A549 (cell line): ENCODE measurements at regions not wholly inside any gene's neighbourhood (a gene's known extent, or its start where the extent isn't known, plus 50 kb on each side); places are given as distances from the start of the nearest gene placed in this dataset.

Experiments used
- ATAC-seq, 2 experiments: fragments of 200-7000 bp in 1 of 2; fragments of >200 bp in 1 of 2; cut with Nextera tagmentation in 1 of 2; cut with Tn5 transposase in 1 of 2; 3 replicates each; pipeline versions ENCODE4 v1.8.0 to v1.9.1; 2018 to 2020; ENCODE audit warnings: mild to moderate bottlenecking in 1 of 2, moderate library complexity in 1 of 2
- CTCF ChIA-PET: fragments of 300-600 bp; sonication (Branson Sonifier 250); formaldehyde crosslinking; extraction: SDS; loops from one replicate; lab custom pipeline; 2021; ENCODE audit warnings: antibody characterized with exemption, inconsistent platforms; lab: Yijun Ruan, JAX
- POLR2A ChIA-PET: fragments of 350-600 bp; formaldehyde crosslinking; extraction: SDS; loops from one replicate; lab custom pipeline; 2021; ENCODE audit warnings: antibody characterized with exemption, inconsistent platforms; lab: Yijun Ruan, JAX
- DNase-seq, 2 experiments: peaks; one replicate each; pipeline versions ENCODE4 v3.0.0 to v3.0.0-alpha.2; 2011 to 2016; ENCODE audit warnings: low read depth in 1 of 2, low spot score in 1 of 2
- FAIRE-seq: peaks from 2 replicates; lab custom pipeline; 2011; peaks lifted over from hg19 to GRCh38; lab: Jason Lieb, UNC
- H3K27ac ChIP-seq, 2 experiments: fragments of >200 bp; sonication (Bioruptor Twin); formaldehyde crosslinking; 3 replicates each; pipeline ENCODE4 v1.5.1; 2016 to 2017
- H3K4me1 ChIP-seq: fragments of >200 bp; sonication (Bioruptor Twin); formaldehyde crosslinking; 3 replicates; pipeline ENCODE4 v1.6.1; 2016
- H3K4me2 ChIP-seq: fragments of >200 bp; sonication (Bioruptor Twin); formaldehyde crosslinking; 3 replicates; pipeline ENCODE4 v1.6.1; 2016
- H3K4me3 ChIP-seq: fragments of >200 bp; sonication (Bioruptor Twin); formaldehyde crosslinking; 3 replicates; pipeline ENCODE4 v1.5.1; 2016
- H3K9me3 ChIP-seq: fragments of >200 bp; sonication (Bioruptor Twin); formaldehyde crosslinking; 3 replicates; pipeline ENCODE4 v1.6.1; 2016
- BCL3 ChIP-seq: fragments of >200 bp; sonication (Bioruptor Twin); formaldehyde crosslinking; IDR thresholded peaks from 3 replicates; pipeline ENCODE4 v1.6.1; 2016
- CHD4 ChIP-seq: fragments of 200-600 bp; sonication (generic); IDR thresholded peaks from 2 replicates; pipeline ENCODE4 v1.6.1; 2016; ENCODE audit warnings: antibody characterized with exemption, mild to moderate bottlenecking, borderline replicate concordance
- E2F6 ChIP-seq: IDR thresholded peaks from 2 replicates; pipeline ENCODE4 v1.6.1; 2012; ENCODE audit warnings: low read depth, borderline replicate concordance
- EHMT2 ChIP-seq: fragments of 200-600 bp; sonication (generic); IDR thresholded peaks from 2 replicates; pipeline ENCODE4 v1.6.1; 2016; ENCODE audit warnings: antibody characterized with exemption, low read depth, mild to moderate bottlenecking, moderate library complexity
- HDAC2 ChIP-seq: fragments of 200-600 bp; sonication (generic); IDR thresholded peaks from 2 replicates; pipeline ENCODE4 v1.6.1; 2016
- HMGXB4 ChIP-seq: fragments of 250-450 bp; sonication (Bioruptor Pico); IDR thresholded peaks from 2 replicates; pipeline ENCODE4 v1.5.0; 2021; ENCODE audit warnings: mild to moderate bottlenecking, moderate library complexity, borderline replicate concordance
- HOXA7 ChIP-seq: fragments of 250-450 bp; sonication (Bioruptor Pico); IDR thresholded peaks from 2 replicates; pipeline ENCODE4 v1.5.0; 2020; ENCODE audit warnings: mild to moderate bottlenecking, moderate library complexity
- HOXB5 ChIP-seq: fragments of 250-450 bp; sonication (Bioruptor Pico); IDR thresholded peaks from 2 replicates; pipeline ENCODE4 v1.5.0; 2020; ENCODE audit warnings: mild to moderate bottlenecking, moderate library complexity
- JUN ChIP-seq, 2 experiments: fragments of >200 bp; sonication (Bioruptor Twin); formaldehyde crosslinking; IDR thresholded peaks; 2 replicates in 1 of 2; 3 replicates in 1 of 2; pipeline ENCODE4 v1.6.1; 2016 to 2017
- MAX ChIP-seq: IDR thresholded peaks from 2 replicates; pipeline ENCODE4 v1.6.1; 2012
- MAZ ChIP-seq: fragments of 150-350 bp; IDR thresholded peaks from 2 replicates; pipeline ENCODE4 v1.6.1; 2014; ENCODE audit warnings: antibody characterized with exemption, low read depth, low read length, borderline replicate concordance
- MYC ChIP-seq: IDR thresholded peaks from 2 replicates; pipeline ENCODE4 v1.6.1; 2012; ENCODE audit warnings: mild to moderate bottlenecking, inconsistent platforms, low read length, improper control_type of control experiment, borderline replicate concordance
- NFE2L2 ChIP-seq: fragments of 150-350 bp; conservative IDR thresholded peaks from 2 replicates; pipeline ENCODE4 v1.6.1; 2014; ENCODE audit warnings: low read length
- NPAS2 ChIP-seq: fragments of 250-450 bp; sonication (Bioruptor Pico); IDR thresholded peaks from 2 replicates; pipeline ENCODE4 v1.8.0; 2022; ENCODE audit warnings: mild to moderate bottlenecking, moderate library complexity, borderline replicate concordance
- POLR2AphosphoS2 ChIP-seq: conservative IDR thresholded peaks from 2 replicates; pipeline ENCODE4 v1.6.1; 2012; ENCODE audit warnings: low read length, improper control_type of control experiment, inconsistent platforms
- RARB ChIP-seq: fragments of 250-450 bp; sonication (Bioruptor Pico); IDR thresholded peaks from 2 replicates; pipeline ENCODE4 v1.8.0; 2021; ENCODE audit warnings: mild to moderate bottlenecking, moderate library complexity
- RCOR1 ChIP-seq: fragments of 150-350 bp; IDR thresholded peaks from 2 replicates; pipeline ENCODE4 v1.6.1; 2014; ENCODE audit warnings: antibody characterized with exemption, low read length, low read depth
- USF2 ChIP-seq: fragments of 450-650 bp; IDR thresholded peaks from 2 replicates; pipeline ENCODE4 v1.6.1; 2014; ENCODE audit warnings: antibody characterized with exemption
- WGBS: methylation state at CpG from one replicate; pipeline ENCODE4 v1.1.6; 2017; ENCODE audit errors: missing lambda C conversion rate; 5-methylcytosine and 5-hydroxymethylcytosine counted together

- TF ChIP-seq MYC (no peak), BCL3 (no peak)
These were observed 56.5 kb upstream of the NAV2 start (continued) for GRCh38 chr11:19656140-19656541.

GRCh38 chr11:19652623-19653375, 59.8 kb upstream of the NAV2 start:
- Histone ChIP-seq H3K9me3 (no peaks in the 10 kb centered on the region), H3K27ac (no peak overlapping the region), H3K4me3 (no peak overlapping the region), H3K4me1 (no peaks in the 10 kb centered on the region), H3K4me2 (no peak overlapping the region)
- no peak for ATAC-seq
- ChIA-PET CTCF (interaction anchor here (0.7 to 1.8 kb wide), 4 partner anchors 12 to 90 kb away, joined by 3 to 6 read pairs (median 4); no protein-coding TSS in a partner anchor), POLR2A (no interaction called here)
- FAIRE-seq, result no peak
- no peak for DNase-seq
- TF ChIP-seq NPAS2 (CRISPR knock-in tag) (no peak), POLR2AphosphoS2 (no peak), RARB (CRISPR knock-in tag) (no peak), USF2 (no peak), CHD4 (no peak), MAX (no peak)
- 51% methylated on average over 6 of the region's 6 CpGs for WGBS

- 59% methylated on average over 2 of the region's 2 CpGs for WGBS
- DNase-seq (no peak), ATAC-seq (no peak), FAIRE-seq (no peak)
- no peaks in the 10 kb centered on the region for H3K9me3 ChIP-seq
- no peak for TF ChIP-seq CHD4
- no peak for TF ChIP-seq HMGXB4 (CRISPR knock-in tag)
- TF ChIP-seq RCOR1, result no peak
- no peak for TF ChIP-seq HOXB5 (CRISPR knock-in tag)
- no peak for TF ChIP-seq E2F6
- no peak for TF ChIP-seq HOXA7
- no peak for TF ChIP-seq MAZ
- TF ChIP-seq MYC, result no peak
- no peak for TF ChIP-seq NFE2L2
- no peak for TF ChIP-seq JUN (IDR thresholded peaks at IDR 0.05)
- no peak for TF ChIP-seq EHMT2
- no peak for TF ChIP-seq HDAC2
- no peaks in the 10 kb centered on the region for H3K4me1 ChIP-seq
- no peak overlapping the region for H3K4me2 ChIP-seq
- no peak overlapping the region for H3K27ac ChIP-seq
- ChIA-PET CTCF (interaction anchor here (0.7 to 1.8 kb wide), 4 partner anchors 38 to 91 kb away, joined by 3 to 6 read pairs (median 3); no protein-coding TSS in a partner anchor), POLR2A (interaction anchor here (0.6 kb wide), 1 partner anchor 12 kb away, joined by 3 read pairs; no protein-coding TSS in a partner anchor)
- H3K4me3 ChIP-seq, result no peak overlapping the region
These were observed 61.0 kb upstream of the NAV2 start for GRCh38 chr11:19651653-19652052.
